ENCODE measurements at regions not wholly inside any gene's neighbourhood (a gene's known extent, or its start where the extent isn't known, plus 50 kb on each side); places are given as distances from the start of the nearest gene placed in this dataset.

- no peak for TF ChIP-seq EP300 (IDR thresholded peaks at IDR 0.05)
- TF ChIP-seq POLR2A (IDR thresholded peaks at IDR 0.05): no peak
- TF ChIP-seq CTCF (IDR thresholded peaks at IDR 0.05): no peak
These were observed 145.3 kb downstream of the GRIN2B start for GRCh38 chr12:13836099-13836498.
